ENCODE measurements at regions not wholly inside any gene's neighbourhood (a gene's known extent, or its start where the extent isn't known, plus 50 kb on each side); places are given as distances from the start of the nearest gene placed in this dataset.
A peak's percentile ranks its signal among the peaks of the same experiment; 100 is the strongest.

- Histone ChIP-seq H3K27ac (no peak overlapping the region), H3K9me3 (no peaks in the 10 kb centered on the region), H3K4me3 (no peak overlapping the region), H3K27me3 (no peaks in the 10 kb centered on the region), H3K4me1 (no peaks in the 10 kb centered on the region), H3K36me3 (no peaks in the 10 kb centered on the region)
- DNase-seq (no peak), ATAC-seq (ENCODE audit: low FRiP score in 2 of 2) (peak in 1 of 2 donors; percentile 17)
- TF ChIP-seq EP300 (IDR thresholded peaks at IDR 0.05), result no peak
- no peak for TF ChIP-seq POLR2AphosphoS5 (IDR thresholded peaks at IDR 0.05)
- TF ChIP-seq POLR2A (IDR thresholded peaks at IDR 0.05), result no peak
- no peak for TF ChIP-seq CTCF (IDR thresholded peaks at IDR 0.05)
- WGBS, 2 donors, result 89 to 95% methylated on average over 1 of the region's 1 CpG
Observed at GRCh38 chr1:218809625-218810024, 364.1 kb upstream of the LYPLAL1 start.

GRCh38 chr1:218810306-218810705 lies 363.4 kb upstream of the LYPLAL1 start:
- TF ChIP-seq CTCF (IDR thresholded peaks at IDR 0.05) (no peak), EP300 (IDR thresholded peaks at IDR 0.05) (no peak), POLR2AphosphoS5 (IDR thresholded peaks at IDR 0.05) (no peak), POLR2A (IDR thresholded peaks at IDR 0.05) (no peak)
- Histone ChIP-seq H3K27ac (no peak overlapping the region), H3K4me3 (no peak overlapping the region), H3K36me3 (no peaks in the 10 kb centered on the region), H3K27me3 (no peaks in the 10 kb centered on the region), H3K4me1 (no peaks in the 10 kb centered on the region), H3K9me3 (no peaks in the 10 kb centered on the region)
- ATAC-seq (ENCODE audit: low FRiP score in 2 of 2), result peak in 1 of 2 donors; percentile 79
- WGBS, 2 donors, result 80 to 82% methylated on average over 3 of the region's 3 CpGs
- DNase-seq, result no peak

- no peak for DNase-seq
- Histone ChIP-seq H3K4me1 (no peaks in the 10 kb centered on the region), H3K4me3 (no peak overlapping the region), H3K9me3 (no peaks in the 10 kb centered on the region), H3K27ac (no peak overlapping the region), H3K36me3 (no peaks in the 10 kb centered on the region), H3K27me3 (no peaks in the 10 kb centered on the region)
- WGBS, 2 donors, result 52 to 66% methylated on average over 1 of the region's 1 CpG
- TF ChIP-seq CTCF (IDR thresholded peaks at IDR 0.05) (no peak), EP300 (IDR thresholded peaks at IDR 0.05) (no peak), POLR2A (IDR thresholded peaks at IDR 0.05) (no peak), POLR2AphosphoS5 (IDR thresholded peaks at IDR 0.05) (no peak)
- ATAC-seq (ENCODE audit: low FRiP score in 2 of 2), result peak in 1 of 2 donors; percentile 77
Observed at GRCh38 chr1:218811497-218811896, 362.2 kb upstream of the LYPLAL1 start.

GRCh38 chr1:218812360-218812759 lies 361.3 kb upstream of the LYPLAL1 start:
- no peaks in the 10 kb centered on the region for H3K4me1 ChIP-seq
- TF ChIP-seq CTCF (IDR thresholded peaks at IDR 0.05) (no peak), POLR2A (IDR thresholded peaks at IDR 0.05) (no peak), EP300 (IDR thresholded peaks at IDR 0.05) (no peak), POLR2AphosphoS5 (IDR thresholded peaks at IDR 0.05) (no peak)
- 74 to 85% methylated on average over 6 of the region's 6 CpGs for WGBS, 2 donors
- H3K27ac ChIP-seq, result no peak overlapping the region
- H3K36me3 ChIP-seq, result no peaks in the 10 kb centered on the region
- no peaks in the 10 kb centered on the region for H3K27me3 ChIP-seq
- DNase-seq (no peak), ATAC-seq (ENCODE audit: low FRiP score in 2 of 2) (no peak)
- H3K9me3 ChIP-seq, result no peaks in the 10 kb centered on the region
- H3K4me3 ChIP-seq, result no peak overlapping the region

GRCh38 chr1:218813237-218813636 lies 360.4 kb upstream of the LYPLAL1 start:
- DNase-seq (no peak), ATAC-seq (ENCODE audit: low FRiP score in 2 of 2) (no peak)
- Histone ChIP-seq H3K4me3 (no peak overlapping the region), H3K27me3 (no peaks in the 10 kb centered on the region), H3K4me1 (no peaks in the 10 kb centered on the region), H3K9me3 (no peaks in the 10 kb centered on the region), H3K27ac (no peak overlapping the region), H3K36me3 (no peaks in the 10 kb centered on the region)
- no peak for TF ChIP-seq POLR2AphosphoS5 (IDR thresholded peaks at IDR 0.05)
- TF ChIP-seq POLR2A (IDR thresholded peaks at IDR 0.05), result no peak
- no peak for TF ChIP-seq CTCF (IDR thresholded peaks at IDR 0.05)
- no peak for TF ChIP-seq EP300 (IDR thresholded peaks at IDR 0.05)
- 70 to 89% methylated on average over 1 of the region's 1 CpG for WGBS, 2 donors

Data from upper lobe of left lung (tissue), 6 donors.